HK-2 (cell line): ENCODE measurements at regions not wholly inside any gene's neighbourhood (a gene's known extent, or its start where the extent isn't known, plus 50 kb on each side); places are given as distances from the start of the nearest gene placed in this dataset.
"Not testable (repeated sequence)": the region's sequence is repeated elsewhere in the genome, so short reads cannot be mapped to it uniquely, and the experiment has no call there.

Experiments used
- DNase-seq: peaks from one replicate; pipeline ENCODE4 v3.0.0-alpha.2; 2018; ENCODE audit not compliant: unreplicated experiment

DNA sequence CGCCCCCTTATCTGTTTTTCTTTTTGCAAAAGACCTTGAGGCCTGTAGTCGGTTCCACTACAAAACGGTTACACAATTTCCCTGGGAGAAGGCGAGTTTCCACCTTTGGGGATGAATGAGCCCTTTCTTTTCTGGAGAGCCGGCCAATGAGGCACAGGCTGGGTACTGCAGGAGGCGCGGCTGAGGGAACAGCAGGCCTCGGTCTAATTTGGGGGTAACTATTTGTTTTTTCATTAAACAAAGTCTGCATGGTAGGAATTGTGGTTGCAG is 129.2 kb downstream of the MYCN start:
- no peak for DNase-seq

DNA sequence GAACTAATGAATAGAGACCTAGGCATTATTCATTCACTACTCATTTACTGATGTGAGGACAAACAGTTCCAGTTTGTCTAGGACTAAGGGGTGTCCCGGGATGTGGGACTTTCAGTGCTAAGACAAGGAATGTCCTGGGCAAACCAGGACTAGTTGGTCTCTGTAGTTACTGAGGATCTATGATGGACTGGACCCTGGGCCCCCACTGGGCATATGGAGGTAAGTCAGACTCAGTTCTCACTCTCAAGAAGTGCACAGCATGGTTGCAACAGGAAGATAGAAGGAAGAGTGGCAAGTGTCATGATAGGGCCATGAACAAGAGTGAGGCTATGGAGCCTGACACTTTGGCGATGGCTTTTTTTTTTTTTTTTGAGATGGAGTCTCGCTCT is 128.2 kb downstream of the MYCN start:
- DNase-seq, result no peak

GRCh38 chr2:16067866-16068551 is 127.7 kb downstream of the MYCN start:
- no peak for DNase-seq

DNA sequence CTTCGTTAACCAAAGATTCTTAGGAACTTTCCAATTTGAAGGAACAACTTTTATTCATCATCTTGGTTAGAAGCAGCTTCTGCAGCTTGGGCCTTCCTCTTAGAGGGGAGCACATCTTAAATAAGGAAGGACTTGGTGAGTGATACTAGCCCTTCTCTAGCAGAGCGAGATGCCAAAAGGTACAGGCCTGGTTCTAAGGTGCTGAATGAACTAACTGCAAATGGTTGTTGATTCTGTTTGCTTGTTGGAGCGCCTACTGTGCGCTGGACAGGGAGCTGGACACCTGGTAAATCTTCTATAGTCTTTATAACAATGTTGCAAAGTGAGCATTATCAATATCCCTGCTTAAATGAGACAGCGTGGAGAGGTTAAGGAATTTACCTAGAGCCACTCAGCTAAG is 127.1 kb downstream of the MYCN start:
- DNase-seq, result no peak

GRCh38 chr2:16067037-16067406 is 126.7 kb downstream of the MYCN start:
- DNase-seq, result no peak

GRCh38 chr2:16066261-16067036 is 126.1 kb downstream of the MYCN start:
- DNase-seq, result no peak

- not testable (repeated sequence) for DNase-seq
These were observed 125.1 kb downstream of the MYCN start for GRCh38 chr2:16065272-16066069.

DNA sequence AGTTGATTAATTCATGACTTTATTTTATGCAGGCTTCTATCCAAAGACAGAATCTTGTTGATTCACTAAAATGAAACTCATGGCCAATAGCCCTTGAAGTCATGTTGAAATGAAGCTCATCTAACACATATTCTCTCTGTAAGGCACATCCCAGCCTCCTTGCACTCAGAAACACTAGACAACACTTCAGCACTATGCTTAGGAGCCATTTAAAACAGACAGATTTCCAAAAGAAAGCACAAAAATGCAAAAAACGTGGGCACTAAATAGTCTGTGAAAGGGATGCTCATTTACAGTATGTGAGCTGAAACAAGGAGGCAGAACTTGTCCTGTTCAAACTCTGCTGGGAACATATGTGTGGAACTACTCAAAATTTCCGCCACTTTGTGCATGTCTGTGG is 124.4 kb downstream of the MYCN start:
- DNase-seq, result no peak

DNA sequence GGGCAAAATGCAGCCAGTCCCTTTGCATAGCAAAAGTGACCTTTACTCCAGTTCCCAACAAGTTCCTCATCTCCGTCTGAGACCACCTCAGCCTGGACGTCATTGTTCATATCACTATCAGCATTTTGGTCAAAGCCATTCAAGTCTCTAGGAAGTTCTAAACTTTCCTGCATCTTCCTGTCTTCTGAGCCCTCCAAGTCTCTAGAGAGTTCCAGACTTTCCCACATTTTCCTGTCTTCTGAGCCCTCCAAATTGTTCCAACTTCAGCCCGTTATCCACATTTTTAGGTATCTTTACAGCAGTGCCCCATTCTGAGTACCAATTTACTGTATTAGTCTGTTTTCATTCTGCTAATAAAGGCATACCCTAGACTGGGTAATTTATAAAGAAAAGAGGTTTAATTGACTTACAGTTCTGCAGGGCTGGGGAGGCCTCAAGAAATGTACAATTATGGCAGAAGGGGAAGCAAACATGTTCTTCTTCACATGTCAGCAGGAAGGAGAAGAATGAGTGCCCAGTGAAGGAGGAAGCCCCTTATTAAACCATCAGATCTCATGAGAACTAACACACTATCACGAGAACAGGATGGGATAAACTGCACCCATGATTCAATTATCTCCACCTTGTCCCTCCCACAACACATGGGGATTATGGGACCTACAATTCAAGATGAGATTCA is 123.7 kb downstream of the MYCN start:
- no peak for DNase-seq

GRCh38 chr2:16063251-16063850 is 123.0 kb downstream of the MYCN start:
- DNase-seq, result no peak

DNA sequence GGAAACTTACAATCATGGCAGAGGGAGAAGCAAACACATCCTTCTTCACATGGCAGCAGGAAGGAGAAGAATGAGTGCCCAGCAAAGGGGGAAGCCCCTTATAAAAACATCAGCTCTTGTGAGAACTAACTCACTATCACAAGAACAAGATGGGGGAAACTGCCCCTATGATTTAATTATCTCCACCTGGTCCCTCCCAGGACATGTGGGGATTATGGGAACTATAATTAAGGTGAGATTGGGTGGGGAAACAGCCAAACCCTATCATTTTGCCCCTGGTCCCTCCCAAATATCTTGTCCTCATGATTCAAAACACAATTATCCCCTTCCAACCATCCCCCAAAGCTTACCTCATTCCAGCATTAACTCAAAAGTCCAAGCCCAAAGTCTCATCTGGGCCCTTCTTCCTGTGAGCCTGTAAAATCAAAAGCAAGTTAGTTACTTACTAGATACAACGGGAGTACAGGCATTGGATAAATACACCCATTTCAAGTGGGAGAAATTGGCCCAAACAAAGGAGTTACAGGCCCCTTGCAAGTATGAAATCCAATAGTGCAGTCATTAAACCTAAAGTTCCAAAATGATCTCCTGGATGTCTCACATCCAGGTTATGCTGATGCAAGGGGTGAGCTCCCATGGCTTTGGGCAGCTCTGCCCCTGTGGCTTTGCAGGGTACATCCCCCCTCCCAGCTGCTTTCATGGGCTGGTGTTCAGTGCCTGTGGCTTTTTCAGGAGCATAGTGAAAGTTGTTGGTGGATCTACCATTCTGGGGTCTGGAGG is 122.3 kb downstream of the MYCN start:
- DNase-seq, result no peak

- DNase-seq, result no peak
These were observed 121.3 kb downstream of the MYCN start for GRCh38 chr2:16061441-16062217.

- no peak for DNase-seq
These were observed 120.6 kb downstream of the MYCN start for GRCh38 chr2:16060936-16061338.

GRCh38 chr2:16060125-16060935 is 120.0 kb downstream of the MYCN start:
- DNase-seq, result no peak

DNA sequence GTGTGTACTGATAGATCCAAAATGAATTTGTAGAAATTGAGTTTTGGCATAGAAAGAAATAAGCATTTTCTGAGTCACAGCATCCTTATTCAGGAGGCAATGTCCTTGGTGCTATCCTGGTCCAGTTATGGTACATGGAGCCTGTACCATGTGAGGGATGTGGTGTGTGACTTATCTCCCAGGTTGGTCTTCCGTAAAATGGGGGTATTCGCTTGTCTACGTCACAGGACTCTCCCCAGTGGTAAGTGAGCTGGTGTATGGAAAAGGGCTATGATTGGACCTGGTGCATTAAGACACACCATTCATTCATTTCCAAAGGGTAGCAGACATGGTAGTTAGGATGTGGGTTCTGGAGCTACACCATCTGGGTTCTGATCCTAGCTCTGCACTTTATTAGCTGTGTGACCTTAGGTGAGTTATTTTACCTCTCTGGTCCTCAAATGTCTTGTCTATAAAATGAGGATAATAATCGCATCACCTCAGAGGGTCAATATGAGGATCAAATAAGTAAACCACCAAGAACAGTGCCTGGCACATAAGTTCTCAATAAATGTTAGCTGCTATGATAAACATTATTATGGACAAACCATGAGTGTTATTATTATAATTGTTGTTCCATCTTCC is 119.2 kb downstream of the MYCN start:
- DNase-seq, result no peak

DNA sequence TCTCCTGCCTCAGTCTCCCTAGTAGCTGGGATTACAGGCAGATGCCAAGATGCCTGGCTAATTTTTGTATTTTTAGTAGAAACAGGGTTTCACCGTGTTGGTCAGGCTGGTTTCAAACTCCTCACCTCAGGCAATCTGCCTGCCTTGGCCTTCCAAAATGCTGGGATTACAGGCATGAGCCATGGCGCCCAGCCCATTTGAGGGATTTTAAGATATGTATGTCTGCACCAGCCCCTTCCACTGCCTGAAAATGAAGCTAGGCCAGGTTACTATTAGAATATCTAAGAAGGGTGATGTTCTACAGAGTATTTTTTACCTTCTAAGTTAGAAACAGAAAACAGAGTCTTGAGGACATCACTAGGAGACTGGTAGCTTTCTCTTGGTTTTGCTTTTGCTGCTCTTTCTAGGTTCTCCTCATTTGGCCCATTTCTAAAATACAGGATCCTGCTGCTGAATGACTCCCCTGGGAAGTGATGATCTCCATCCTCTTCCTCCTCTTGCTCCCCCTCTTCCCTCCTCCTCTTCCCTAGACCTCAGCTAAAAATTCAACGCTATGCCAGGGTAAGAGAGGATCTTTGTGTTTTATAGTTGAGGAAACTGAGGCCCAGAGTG is 118.5 kb downstream of the MYCN start:
- no peak for DNase-seq

DNA sequence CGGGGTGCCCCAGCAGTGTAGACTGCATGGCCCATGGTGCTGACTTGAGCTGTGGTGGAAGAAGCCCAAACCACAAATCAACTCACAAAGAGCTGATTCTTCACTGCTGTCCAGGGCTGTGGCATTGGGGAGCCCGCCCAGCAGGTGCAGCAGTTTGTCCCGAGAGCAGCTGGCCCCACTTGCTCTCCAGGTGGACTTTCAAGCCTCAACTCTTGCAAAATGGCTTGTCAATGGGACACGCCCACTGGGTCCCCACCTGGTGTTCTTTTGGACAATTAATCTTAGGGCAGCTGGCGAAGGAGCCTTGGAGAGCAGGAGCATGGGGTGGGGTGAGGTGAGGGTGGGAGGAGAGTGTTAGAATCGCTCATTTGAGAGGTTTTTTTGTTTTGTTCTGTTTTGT is 117.9 kb downstream of the MYCN start:
- no peak for DNase-seq

DNA sequence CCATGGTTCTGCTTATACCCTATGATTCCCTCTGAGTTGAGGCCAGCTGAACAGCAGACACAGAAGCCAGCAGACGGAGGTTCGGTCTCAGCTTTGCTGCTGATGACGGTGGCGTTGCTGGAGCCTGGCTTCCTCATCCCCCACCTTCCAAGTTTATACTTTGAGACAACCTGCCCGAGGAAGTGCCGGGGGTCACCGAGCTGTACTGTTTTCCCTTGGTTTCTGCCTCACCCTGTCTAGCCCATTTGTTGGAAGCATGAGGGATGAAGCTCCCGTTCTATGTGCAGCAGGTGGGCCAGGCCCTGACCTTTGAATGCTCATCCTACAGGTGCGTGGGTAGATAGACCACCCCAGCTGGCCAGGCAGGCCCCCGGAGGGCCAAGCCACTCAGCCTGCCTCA is 117.3 kb downstream of the MYCN start:
- DNase-seq, result no peak
